Stomach (tissue), 4 donors: ENCODE measurements at regions not wholly inside any gene's neighbourhood (a gene's known extent, or its start where the extent isn't known, plus 50 kb on each side); places are given as distances from the start of the nearest gene placed in this dataset.

ENCODE experiments used
- EP300 ChIP-seq: sonication (generic); formaldehyde crosslinking; IDR thresholded peaks from one replicate; pipeline ENCODE4 v1.6.1; 2017; ENCODE audit warnings: antibody characterized with exemption
- POLR2A ChIP-seq, 4 donors: fragments of 450-650 bp; IDR thresholded peaks; one replicate each; pipeline ENCODE4 v1.6.1; 2016; ENCODE audit warnings: antibody characterized with exemption in 4 of 4, control low read depth in 2 of 4, mild to moderate bottlenecking in 1 of 4, moderate library complexity in 1 of 4
- POLR2AphosphoS5 ChIP-seq, 3 donors: sonication (generic); formaldehyde crosslinking; IDR thresholded peaks; one replicate each; pipeline ENCODE4 v1.6.1; 2016; ENCODE audit warnings: antibody characterized with exemption in 3 of 3
- TF ChIP-seq, protein P1 (sequence below), 7 experiments: fragments of 450-650 bp in 4 of 7; fragments of 200-600 bp in 3 of 7; sonication (generic) in 3 of 7; IDR thresholded peaks; one replicate each; pipeline ENCODE4 v1.5.1; 2016 to 2019; ENCODE audit warnings: antibody characterized with exemption in 7 of 7, control low read depth in 2 of 7, mild to moderate bottlenecking in 1 of 7

DNA sequence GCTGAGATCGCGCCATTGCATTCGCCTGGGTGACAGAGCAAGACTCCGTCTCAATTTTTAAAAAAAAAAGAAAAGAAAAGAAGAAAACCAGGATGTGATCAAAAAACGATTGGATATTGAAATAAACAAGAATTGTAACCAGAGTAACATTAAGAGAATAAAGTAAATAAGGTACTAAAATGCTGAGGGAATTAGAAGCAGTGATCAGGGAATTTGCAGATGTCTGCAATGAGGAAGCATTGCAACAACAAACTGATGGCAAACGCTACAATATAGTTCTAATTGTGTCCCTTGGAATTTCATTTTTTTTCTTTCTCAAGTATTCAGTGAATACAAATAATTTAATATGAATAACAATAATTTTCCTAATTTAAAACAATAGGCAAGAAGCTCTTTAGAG lies 1077.5 kb downstream of the TBL1XR1 start:
- TF ChIP-seq EP300 = no peak
- TF ChIP-seq, protein P1, sequence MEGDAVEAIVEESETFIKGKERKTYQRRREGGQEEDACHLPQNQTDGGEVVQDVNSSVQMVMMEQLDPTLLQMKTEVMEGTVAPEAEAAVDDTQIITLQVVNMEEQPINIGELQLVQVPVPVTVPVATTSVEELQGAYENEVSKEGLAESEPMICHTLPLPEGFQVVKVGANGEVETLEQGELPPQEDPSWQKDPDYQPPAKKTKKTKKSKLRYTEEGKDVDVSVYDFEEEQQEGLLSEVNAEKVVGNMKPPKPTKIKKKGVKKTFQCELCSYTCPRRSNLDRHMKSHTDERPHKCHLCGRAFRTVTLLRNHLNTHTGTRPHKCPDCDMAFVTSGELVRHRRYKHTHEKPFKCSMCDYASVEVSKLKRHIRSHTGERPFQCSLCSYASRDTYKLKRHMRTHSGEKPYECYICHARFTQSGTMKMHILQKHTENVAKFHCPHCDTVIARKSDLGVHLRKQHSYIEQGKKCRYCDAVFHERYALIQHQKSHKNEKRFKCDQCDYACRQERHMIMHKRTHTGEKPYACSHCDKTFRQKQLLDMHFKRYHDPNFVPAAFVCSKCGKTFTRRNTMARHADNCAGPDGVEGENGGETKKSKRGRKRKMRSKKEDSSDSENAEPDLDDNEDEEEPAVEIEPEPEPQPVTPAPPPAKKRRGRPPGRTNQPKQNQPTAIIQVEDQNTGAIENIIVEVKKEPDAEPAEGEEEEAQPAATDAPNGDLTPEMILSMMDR (IDR thresholded peaks at IDR 0.05) = no peak
- no peak for TF ChIP-seq POLR2AphosphoS5 (IDR thresholded peaks at IDR 0.05)
- no peak for TF ChIP-seq POLR2A (IDR thresholded peaks at IDR 0.05)
